Heart left ventricle (tissue), 16 donors: ENCODE measurements at regions not wholly inside any gene's neighbourhood (a gene's known extent, or its start where the extent isn't known, plus 50 kb on each side); places are given as distances from the start of the nearest gene placed in this dataset.

ENCODE experiments used
- ATAC-seq, 4 donors: fragments of 200-7000 bp; cut with Tn5 transposase; one replicate each; pipeline ENCODE4 v1.9.1; 2020 to 2022; ENCODE audit warnings: moderate library complexity in 4 of 4, mild to moderate bottlenecking in 3 of 4, moderate number of reproducible peaks in 1 of 4
- DNase-seq, 5 donors: peaks; one replicate each; pipeline ENCODE4 v3.0.0-alpha.2; 2020
- H3K27ac ChIP-seq, 12 donors: fragments of 200-600 bp; sonication (generic) in 4 of 12; one replicate each; pipeline versions ENCODE4 v1.5.0 to v1.8.0; 2016 to 2022; ENCODE audit warnings: mild to moderate bottlenecking in 2 of 12
- H3K27me3 ChIP-seq, 9 donors: fragments of 200-600 bp; sonication (generic) in 2 of 9; one replicate each; pipeline versions ENCODE4 v1.5.1 to v1.8.0; 2016 to 2022; ENCODE audit warnings: mild to moderate bottlenecking in 3 of 9
- H3K36me3 ChIP-seq, 9 donors: fragments of 200-600 bp; sonication (generic) in 2 of 9; one replicate each; pipeline versions ENCODE4 v1.5.0 to v1.8.0; 2018 to 2022; ENCODE audit warnings: mild to moderate bottlenecking in 2 of 9
- H3K4me1 ChIP-seq, 12 donors: fragments of 200-600 bp; sonication (generic) in 4 of 12; one replicate each; pipeline versions ENCODE4 v1.5.0 to v1.8.0; 2016 to 2022; ENCODE audit warnings: mild to moderate bottlenecking in 3 of 12
- H3K4me3 ChIP-seq, 12 donors: fragments of 200-600 bp; sonication (generic) in 4 of 12; one replicate each; pipeline versions ENCODE4 v1.5.0 to v1.8.0; 2017 to 2022; ENCODE audit warnings: mild to moderate bottlenecking in 9 of 12, moderate library complexity in 4 of 12
- H3K9me3 ChIP-seq, 12 donors: fragments of 200-600 bp; sonication (generic) in 4 of 12; one replicate each; pipeline versions ENCODE4 v1.5.0 to v1.8.0; 2016 to 2022; ENCODE audit warnings: mild to moderate bottlenecking in 1 of 12
- CTCF ChIP-seq, 12 donors: fragments of 200-600 bp; sonication (generic) in 4 of 12; IDR thresholded peaks; one replicate each; pipeline versions ENCODE4 v1.5.0 to v1.8.0; 2018 to 2022; ENCODE audit warnings: antibody characterized with exemption in 12 of 12, mild to moderate bottlenecking in 5 of 12
- POLR2A ChIP-seq, 2 donors: fragments of 450-650 bp; IDR thresholded peaks; one replicate each; pipeline ENCODE4 v1.6.1; 2017; ENCODE audit warnings: antibody characterized with exemption in 2 of 2, mild to moderate bottlenecking in 2 of 2, moderate library complexity in 2 of 2
- WGBS, 4 donors: extraction: QIAGEN DNeasy Blood & Tissue Kit in 2 of 4; methylation state at CpG; one replicate each; pipeline versions ENCODE4 v1.1.5 to v1.1.7; 2013 to 2018; 5-methylcytosine and 5-hydroxymethylcytosine counted together
- intact Hi-C, 10 donors: fragments of 100-400 bp; cut with DNase I; formaldehyde crosslinking; loops; one replicate each; pipeline versions ENCODE4 v1.11.1 to v1.14.2; 2022
- donor health status: ischemic (EF 13 %, LVEDD 7.1; RV severe dilation, severe dysfunction).
- donor health status: healthy with polysubstance abuse.
- donor health status: DM: no; HTN: yes; CAD: no.
- donor health status: DM: no; HTN: no; CAD: no.
- donor health status: ischemic (EF 25% LVEDD 6.9; RV normal size, moderate dysfunction).
- donor health status: ischemic (EF 25% LVEDD 5.7; RV mildly dilated, moderate dysfunction).
- donor health status: healthy.
- donor health status: DM: yes; HTN: yes; CAD: no.
- donor health status: ischemic (EF 35%, LVEDD 5.7; RV mildly dilated, moderate dysfunction).
- donor health status: nonischemic (EF 11% LVEDD 7.7; RV severe dilation, severe dysfunction).
- donor health status: DM: yes; HTN: yes; CAD: no.
- donor health status: PGD.
- donor health status: ischemic (EF 29% LVEDD 5.4; RV normal size, mild dysfunction).
- donor health status: nonischemic (EF 23%, LVEDD 6.1; RV moderate dilation, normal function).

- no peaks in the 10 kb centered on the region for H3K27me3 ChIP-seq
- no peak for TF ChIP-seq POLR2A (IDR thresholded peaks at IDR 0.05)
- no peak for TF ChIP-seq CTCF (IDR thresholded peaks at IDR 0.05)
- no peaks in the 10 kb centered on the region for H3K36me3 ChIP-seq
- intact Hi-C loops: no loop called here
- H3K4me3 ChIP-seq: no peak overlapping the region
- 92 to 93% (median 93%) methylated on average over 2 of the region's 2 CpGs for WGBS, 4 donors
- ATAC-seq: no peak
- H3K27ac ChIP-seq: no peak overlapping the region
- DNase-seq: no peak
- no peaks in the 10 kb centered on the region for H3K4me1 ChIP-seq
- peaks cover 0 to 8% (median 2%) of the 10 kb centered on the region in 12 donors for H3K9me3 ChIP-seq
Observed at GRCh38 chr5:130260481-130260880, 356.2 kb downstream of the CHSY3 start.

- Histone ChIP-seq H3K4me3 (no peak overlapping the region), H3K4me1 (no peaks in the 10 kb centered on the region), H3K27ac (no peak overlapping the region), H3K36me3 (no peaks in the 10 kb centered on the region), H3K27me3 (no peaks in the 10 kb centered on the region), H3K9me3 (peaks cover 0 to 14% (median 2%) of the 10 kb centered on the region in 12 donors)
- intact Hi-C loops: no loop called here
- ATAC-seq: no peak
- no peak for DNase-seq
- WGBS, 4 donors: 71 to 80% (median 75%) methylated on average over 1 of the region's 1 CpG
- TF ChIP-seq CTCF (IDR thresholded peaks at IDR 0.05) (no peak), POLR2A (IDR thresholded peaks at IDR 0.05) (no peak)
Observed at GRCh38 chr5:130251931-130252330, 347.7 kb downstream of the CHSY3 start.

DNA sequence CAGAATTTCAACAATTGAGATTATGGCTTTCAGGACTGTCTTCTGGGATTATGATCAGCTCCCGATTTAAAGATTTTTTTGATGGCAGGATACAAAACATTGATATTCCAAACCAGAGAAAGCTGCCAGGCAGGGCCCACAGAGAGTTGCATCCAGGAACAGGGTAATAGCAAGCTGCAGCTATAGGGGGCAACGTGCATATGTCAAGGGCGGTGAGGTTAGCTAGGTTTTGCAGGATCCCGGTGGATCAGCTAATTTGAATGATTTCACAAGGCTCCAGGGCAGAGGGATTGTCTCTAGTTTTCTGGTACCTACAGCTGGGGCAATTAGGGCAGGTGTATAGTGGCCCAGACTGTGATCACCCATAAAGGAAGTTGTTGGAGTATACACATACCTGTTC lies 339.4 kb downstream of the CHSY3 start:
- Histone ChIP-seq H3K4me1 (no peaks in the 10 kb centered on the region), H3K4me3 (no peak overlapping the region), H3K36me3 (no peaks in the 10 kb centered on the region), H3K27ac (no peak overlapping the region), H3K9me3 (peaks cover 0 to 12% (median 0%) of the 10 kb centered on the region in 12 donors), H3K27me3 (no peaks in the 10 kb centered on the region)
- intact Hi-C loops: no loop called here
- WGBS, 4 donors: 53 to 75% (median 69%) methylated on average over 4 of the region's 4 CpGs
- ATAC-seq: no peak
- TF ChIP-seq POLR2A (IDR thresholded peaks at IDR 0.05) (no peak), CTCF (IDR thresholded peaks at IDR 0.05) (no peak)
- no peak for DNase-seq

DNA sequence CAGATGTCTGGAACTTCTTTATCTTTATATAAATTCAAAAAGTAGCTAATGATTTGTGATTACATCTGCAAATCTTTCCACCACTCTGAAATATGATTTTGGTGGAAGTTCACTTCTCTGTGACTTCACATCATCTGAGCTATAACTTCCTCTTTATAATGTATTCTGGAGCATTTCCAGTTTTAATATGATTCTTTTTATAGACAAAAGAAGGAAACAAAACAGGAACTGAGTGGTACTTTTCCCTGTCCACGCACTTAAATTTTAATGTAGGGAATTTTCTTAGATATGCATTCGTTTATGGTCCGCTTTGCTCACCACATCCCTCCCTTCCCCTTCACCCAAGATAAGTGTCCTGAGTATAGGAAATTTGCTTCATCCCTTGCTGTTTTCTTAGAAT lies 333.5 kb downstream of the CHSY3 start:
- no peaks in the 10 kb centered on the region for H3K9me3 ChIP-seq
- DNase-seq: no peak
- no peak for TF ChIP-seq CTCF (IDR thresholded peaks at IDR 0.05)
- TF ChIP-seq POLR2A (IDR thresholded peaks at IDR 0.05): no peak
- H3K36me3 ChIP-seq: no peaks in the 10 kb centered on the region
- no peak for ATAC-seq
- 31 to 49% (median 36%) methylated on average over 3 of the region's 3 CpGs for WGBS, 4 donors
- intact Hi-C loops: no loop called here
- no peak overlapping the region for H3K4me3 ChIP-seq
- no peak overlapping the region for H3K27ac ChIP-seq
- H3K27me3 ChIP-seq: no peaks in the 10 kb centered on the region
- H3K4me1 ChIP-seq: peaks cover 0 to 6% (median 0%) of the 10 kb centered on the region in 12 donors
